ENCODE measurements at regions not wholly inside any gene's neighbourhood (a gene's known extent, or its start where the extent isn't known, plus 50 kb on each side); places are given as distances from the start of the nearest gene placed in this dataset.

DNA sequence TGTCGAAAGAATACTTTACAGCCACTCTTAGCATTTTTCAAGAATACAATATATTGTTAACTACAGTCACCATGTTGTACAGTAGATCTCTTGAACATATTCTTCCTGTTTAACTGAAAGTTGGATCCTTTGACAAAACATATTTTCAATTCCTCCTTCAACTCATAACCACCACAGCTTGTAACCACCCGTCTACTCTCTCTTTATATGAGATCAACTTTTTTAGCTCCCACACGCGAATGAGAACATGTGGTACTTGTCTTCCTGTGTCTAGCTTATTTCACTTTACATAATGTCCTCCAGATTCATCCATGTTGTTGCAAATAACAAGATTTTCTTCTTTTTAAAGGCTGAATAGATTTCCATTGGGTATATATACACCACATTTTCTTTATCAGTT, 338.3 kb upstream of the IGFBP7 start:
- no peak for DNase-seq

DNA sequence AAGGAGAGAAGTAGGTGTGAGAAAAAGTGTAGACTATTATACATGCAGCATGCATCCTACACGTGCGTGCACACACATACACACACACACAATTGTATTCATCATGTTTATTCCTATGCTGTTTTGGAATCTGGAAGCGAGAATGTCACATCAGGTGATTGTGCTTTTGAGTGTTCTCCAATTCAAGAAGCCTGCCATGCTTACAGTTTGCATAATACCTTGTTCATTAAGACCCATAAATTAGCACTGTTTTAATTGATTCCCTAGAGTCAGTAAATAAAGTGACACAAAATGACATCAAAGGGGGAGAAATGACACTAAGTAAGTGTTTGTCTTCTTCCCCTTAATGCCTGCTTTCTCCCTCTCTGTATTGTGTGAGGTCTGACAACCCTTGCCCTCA, 336.1 kb upstream of the IGFBP7 start:
- DNase-seq = no peak

- peak; percentile 37 for DNase-seq
Measured at GRCh38 chr4:57445686-57446085, 335.5 kb upstream of the IGFBP7 start.

DNA sequence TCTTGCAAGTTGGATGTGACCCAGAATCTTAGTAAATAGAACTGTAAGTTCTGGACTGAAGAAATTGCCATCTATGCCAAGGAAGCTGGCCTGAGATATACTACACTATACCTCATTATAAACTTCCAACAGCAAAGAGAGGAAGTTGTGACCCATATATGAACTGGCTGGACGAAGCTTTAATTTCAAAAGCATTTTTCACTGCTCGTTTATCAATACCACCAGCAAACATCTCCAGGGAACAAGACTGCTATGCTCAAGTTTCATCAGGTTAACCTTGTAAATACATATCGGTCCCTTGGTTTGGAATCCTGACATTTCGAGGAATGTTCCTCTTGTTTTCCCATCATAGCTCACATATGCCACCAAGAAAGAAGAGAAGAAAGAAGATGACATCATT, 334.5 kb upstream of the IGFBP7 start:
- DNase-seq = no peak

DNA sequence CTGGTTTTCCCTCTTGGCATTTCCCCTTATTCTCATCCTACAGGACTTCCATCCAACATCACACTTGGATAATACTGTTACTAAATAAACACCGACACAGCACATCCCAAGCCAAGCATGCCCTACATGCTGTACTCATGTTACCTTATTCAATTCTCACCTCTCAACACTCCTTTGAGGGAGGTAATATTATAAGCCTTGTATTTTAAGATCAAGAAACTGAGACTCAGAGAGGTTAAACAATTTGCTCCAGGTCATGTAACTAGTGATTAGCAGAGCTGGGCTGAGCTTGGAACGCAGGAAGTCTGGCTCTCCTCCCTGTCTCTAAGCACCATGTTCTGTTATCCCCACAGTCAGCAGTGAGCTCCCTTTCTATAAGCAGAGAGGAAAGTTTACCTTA, 333.6 kb upstream of the IGFBP7 start:
- no peak for DNase-seq

DNA sequence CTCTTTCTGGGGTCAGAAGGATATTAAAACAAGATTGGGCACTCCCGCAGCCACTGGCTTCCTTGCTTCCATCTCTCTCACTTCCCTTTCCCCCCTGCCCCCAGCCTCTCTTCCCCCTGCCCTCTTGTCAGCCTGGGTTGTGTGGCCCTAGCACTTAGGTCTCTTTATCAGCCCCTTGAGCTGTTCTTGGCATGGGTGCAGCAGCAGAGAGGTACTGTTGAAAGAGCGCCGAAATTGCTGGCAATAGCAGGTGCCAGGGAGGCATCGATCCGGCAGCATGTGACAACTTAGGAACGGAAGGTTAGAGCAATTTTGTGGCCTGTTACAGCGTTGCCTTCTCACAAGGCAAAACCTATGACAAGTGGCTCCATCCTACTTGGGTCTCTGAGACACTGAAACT, 333.1 kb upstream of the IGFBP7 start:
- DNase-seq = no peak

DNA sequence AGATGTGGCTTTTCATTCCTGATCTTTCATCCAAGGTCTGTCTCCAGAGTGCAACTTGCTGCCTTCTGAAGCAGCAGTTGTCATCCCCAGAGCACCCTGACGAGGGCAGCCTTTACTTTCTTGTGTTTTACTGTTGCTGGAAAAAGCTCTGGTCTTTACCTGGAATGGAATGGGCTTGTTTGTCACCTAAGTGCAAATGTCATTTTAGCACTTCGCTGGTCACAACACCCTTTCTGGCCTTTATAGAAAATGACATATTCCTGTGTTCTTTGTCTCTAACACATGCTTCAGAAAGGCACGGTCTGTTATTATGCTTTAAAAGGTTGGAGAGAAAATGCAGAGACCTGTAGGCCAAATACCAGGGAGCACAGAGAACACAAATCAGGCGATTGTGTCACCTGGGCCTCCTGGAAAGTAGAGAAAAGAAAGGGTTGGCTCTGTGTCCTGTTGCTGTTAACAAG, 332.7 kb upstream of the IGFBP7 start:
- DNase-seq = peak; percentile 85

DNA sequence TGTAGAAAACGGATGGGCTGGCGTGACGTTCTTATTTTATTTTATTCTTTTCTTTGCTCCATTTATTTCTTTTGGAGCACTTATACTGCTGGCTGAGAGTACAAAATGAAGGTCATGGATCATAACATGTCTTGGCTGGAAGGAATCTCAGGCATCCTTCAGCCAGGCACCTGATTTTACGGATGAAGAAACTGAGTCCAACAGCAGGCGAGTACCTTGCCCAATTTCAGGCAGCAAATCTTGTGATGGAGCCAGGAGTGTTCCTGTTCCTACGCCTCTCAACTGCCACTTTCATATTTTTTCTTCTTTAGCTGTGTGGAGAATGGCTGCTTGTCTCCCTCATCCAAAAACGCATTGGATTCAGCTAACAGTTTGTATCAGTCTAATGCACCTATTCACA, 332.1 kb upstream of the IGFBP7 start:
- no peak for DNase-seq

- no peak for DNase-seq
Measured at GRCh38 chr4:57437649-57438048, 327.5 kb upstream of the IGFBP7 start.

DNA sequence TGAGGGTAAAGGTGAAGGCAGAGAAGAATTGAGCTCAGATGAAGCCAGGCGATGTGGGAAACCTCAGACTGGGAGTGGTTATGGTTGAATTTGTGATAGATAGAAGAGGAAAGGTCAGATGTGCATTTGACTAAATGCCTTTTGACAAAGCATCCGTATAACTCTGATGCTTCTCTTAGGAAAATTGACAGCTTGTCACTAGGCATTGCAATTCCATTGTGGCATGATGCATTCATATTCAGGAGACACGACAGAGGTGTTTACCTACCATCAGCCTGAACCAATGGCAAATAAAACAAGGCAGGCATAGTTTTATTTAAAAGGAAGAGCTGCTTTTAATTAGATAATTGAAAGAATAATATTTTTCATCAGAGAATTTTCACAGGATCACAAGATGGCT, 325.1 kb upstream of the IGFBP7 start:
- DNase-seq = no peak

DNA sequence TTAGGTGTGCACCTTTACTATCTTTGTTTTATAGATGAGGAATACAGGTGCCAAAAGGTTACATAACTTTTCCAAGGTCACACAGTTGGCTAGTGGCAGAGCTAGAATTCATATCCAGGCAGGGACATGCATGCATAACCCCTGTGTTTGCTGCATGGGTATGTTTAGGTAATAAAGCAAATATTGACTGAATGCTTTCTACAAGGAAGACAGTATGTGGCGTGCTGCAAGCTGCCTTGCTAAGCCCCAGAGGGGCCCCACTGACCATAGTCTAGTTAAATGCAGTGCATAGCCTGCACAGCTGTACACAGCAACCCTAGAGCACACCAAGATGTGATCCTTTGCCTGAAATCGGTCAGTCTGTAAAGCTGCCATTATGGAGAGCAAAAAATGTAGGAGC, 320.5 kb upstream of the IGFBP7 start:
- no peak for DNase-seq

DNA sequence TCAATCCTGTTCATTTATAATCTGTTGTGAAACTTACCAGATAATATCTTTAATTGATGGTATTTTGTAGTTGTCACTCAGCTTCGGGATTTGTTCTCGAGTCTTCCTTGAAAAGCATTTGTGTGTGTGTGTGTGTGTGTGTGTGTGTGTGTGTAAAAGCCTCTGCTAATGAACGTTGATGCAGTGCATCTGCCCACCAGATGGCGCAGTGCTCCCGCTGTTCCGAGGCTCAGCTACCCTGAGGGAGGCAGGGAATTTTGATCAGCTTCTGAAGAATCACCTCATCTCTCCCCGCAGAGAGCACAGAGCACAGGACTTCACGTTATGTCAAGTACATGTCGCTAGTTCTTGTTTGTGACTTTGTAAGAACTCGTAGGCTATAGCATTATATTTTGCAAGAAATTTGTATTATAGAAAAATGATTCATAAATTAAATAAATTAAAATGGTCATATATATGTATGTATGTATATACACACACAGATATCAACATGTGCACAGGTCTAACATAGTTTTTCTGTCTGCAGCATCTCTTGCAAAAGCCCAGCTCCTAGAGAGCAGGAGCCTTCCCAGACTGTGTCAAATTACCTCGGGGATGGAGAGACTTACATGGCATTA, 316.7 kb upstream of the IGFBP7 start:
- DNase-seq = peak; percentile 82

DNA sequence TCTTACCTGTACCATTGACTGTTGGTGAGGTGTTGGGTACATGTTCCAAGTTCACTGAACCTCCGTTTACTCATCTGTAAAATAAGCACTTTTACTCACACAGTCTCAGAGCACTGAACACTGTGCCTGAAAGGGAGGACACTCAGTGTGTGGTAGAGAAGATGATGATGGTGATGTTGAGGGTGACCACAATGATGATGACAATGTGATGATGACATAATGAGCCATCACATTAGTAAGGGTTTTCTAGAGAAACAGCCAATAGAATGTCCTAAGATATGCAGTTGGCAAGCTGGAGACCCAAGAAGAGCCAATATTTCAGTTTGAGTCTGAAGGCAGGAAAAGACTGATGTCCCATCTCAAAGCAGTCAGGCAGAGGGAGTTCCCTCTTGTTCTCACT, 315.4 kb upstream of the IGFBP7 start:
- no peak for DNase-seq

- no peak for DNase-seq
Measured at GRCh38 chr4:57424232-57424897, 314.2 kb upstream of the IGFBP7 start.

GRCh38 chr4:57418133-57418532, 307.9 kb upstream of the IGFBP7 start:
- DNase-seq = no peak

DNA sequence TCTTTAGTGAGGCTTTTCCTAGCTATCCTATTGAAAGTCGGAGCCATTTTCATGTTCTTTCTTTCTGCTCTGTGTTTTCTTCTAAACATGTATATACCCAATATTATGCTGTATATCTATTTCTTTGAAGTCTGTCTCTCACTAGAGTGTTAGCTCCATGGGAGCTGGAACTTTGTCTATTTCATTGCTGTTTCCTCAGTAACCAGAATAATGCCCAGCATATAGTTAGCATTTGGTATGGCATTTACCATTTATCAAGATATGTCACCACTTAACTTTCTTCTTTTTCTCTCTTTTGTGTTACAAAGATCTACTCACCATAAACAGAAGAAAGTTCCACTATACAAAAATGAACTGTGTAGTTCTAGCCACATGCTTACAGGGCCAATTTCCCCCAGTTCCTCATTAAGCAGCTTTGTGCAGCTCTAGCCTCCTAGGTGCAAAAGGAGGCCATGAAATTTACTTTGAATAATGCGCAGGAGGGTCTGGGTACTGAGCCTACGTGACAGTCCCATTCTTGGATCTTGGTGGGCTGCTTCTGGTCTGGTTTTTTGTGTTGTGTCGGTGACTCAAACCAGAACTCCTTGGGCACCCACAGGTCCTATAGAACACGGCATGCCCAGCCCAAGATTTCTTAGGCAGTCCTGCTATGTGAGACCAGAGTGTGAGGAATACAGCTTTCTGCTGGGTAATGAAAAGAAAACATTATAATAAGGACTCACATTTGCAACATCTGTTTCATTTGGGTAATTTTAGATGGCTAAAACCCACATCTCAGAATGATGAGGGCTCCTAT, 302.3 kb upstream of the IGFBP7 start:
- no peak for DNase-seq

DNA sequence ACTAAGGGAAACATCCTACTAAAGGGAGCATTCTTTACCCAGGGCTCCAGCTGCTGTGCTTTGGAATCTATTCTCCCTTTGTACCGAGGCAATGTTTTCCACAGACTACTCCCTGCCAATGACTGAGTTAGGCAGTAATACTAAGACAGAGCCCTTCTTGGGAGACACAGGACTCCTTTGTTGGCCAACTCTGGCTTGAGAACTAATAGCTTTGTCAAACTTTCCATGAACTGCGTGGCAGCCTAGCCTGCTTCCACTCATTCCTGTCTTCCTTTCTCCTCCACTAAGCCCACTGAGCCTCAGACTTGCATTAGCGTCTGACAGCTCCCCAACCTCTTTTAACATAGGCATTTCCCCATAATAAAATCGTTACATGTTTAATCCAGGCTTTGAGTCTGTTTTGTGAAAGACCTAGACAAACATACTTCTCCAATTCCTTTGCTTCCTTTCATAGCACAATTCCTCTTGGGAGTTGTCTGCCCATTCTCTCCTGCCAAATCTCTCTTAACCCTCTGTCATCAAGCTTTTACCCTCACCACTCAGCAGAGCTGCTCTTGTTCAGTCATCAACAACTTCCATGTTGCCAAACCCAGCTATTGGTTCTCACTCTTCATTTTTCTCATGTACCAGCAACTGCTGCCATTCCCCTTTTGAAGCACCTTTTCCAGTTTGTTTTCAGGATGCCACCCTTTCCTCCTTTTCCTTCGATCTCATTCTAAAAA, 300.3 kb upstream of the IGFBP7 start:
- no peak for DNase-seq

GRCh38 chr4:57405359-57405758, 295.2 kb upstream of the IGFBP7 start:
- peak; percentile 38 for DNase-seq

GRCh38 chr4:57404483-57404882, 294.3 kb upstream of the IGFBP7 start:
- peak; percentile 37 for DNase-seq

DNA sequence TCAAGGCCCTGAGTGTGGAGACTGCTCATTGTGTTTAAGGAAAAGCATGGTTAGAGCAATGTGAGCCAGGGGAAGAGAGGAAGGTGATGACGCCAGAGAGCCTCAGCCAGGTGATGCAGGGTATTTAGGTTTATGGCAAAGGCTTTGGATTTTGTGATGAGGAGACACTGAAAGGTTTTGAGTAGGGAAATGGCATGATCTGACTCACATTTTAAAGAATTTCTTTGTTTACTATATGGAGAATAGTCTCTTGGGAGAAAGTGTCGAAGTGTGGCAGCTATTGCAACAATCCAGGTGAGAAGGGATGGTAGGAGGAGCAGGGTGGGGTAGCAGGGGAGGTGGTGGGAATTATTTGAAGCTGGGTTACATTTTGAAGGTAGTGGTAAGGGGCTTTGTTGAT, 293.4 kb upstream of the IGFBP7 start:
- no peak for DNase-seq

GRCh38 chr4:57401586-57401985, 291.4 kb upstream of the IGFBP7 start:
- DNase-seq = no peak

DNA sequence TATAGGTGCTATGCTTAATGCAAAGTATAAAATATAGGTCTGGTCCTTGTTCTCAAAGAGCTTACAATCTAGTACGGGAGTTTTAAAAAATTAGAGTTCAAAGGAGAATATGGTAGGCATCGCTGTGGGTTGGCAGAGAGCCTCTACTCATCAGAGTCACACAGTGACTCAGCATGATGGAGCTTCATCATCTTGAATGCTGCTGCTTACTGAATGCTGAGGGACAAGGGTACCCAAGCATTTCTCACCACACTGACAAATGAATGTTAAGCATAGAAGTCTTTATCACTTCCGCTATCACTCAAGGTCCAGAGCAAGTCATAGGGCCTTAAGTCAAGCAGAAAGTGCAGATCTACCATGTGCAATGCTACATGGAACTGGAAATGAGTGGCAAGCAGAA, 268.6 kb upstream of the IGFBP7 start:
- no peak for DNase-seq

- no peak for DNase-seq
Measured at GRCh38 chr4:57374866-57375595, 264.8 kb upstream of the IGFBP7 start.

Measured in retina (tissue), 1 donor.